CD14-positive monocyte (primary cell): ENCODE measurements at regions not wholly inside any gene's neighbourhood (a gene's known extent, or its start where the extent isn't known, plus 50 kb on each side); places are given as distances from the start of the nearest gene placed in this dataset.

Experiments
- DNase-seq, 3 donors: peaks; one replicate each; pipeline ENCODE4 v3.0.0-alpha.2; 2011 to 2022
- H2AFZ ChIP-seq: 2 replicates; pipeline ENCODE4 v1.6.0; 2012; ENCODE audit warnings: mild to moderate bottlenecking, low read depth, low read length, inconsistent platforms; ENCODE audit not compliant: insufficient read depth, poor library complexity, severe bottlenecking
- H3K27ac ChIP-seq, 2 donors: 1 replicate in 1 of 2; 2 replicates in 1 of 2; pipeline ENCODE4 v1.5.1; 2012 to 2013; ENCODE audit warnings: low read length in 2 of 2, control low read depth in 1 of 2, inconsistent platforms in 1 of 2, low read depth in 1 of 2, mild to moderate bottlenecking in 1 of 2
- H3K27me3 ChIP-seq, 2 donors: one replicate each; pipeline versions ENCODE4 v1.6.0 to v1.6.1; 2011 to 2013; ENCODE audit warnings: low read length in 2 of 2; ENCODE audit not compliant: control insufficient read depth in 2 of 2, insufficient read depth in 2 of 2
- H3K36me3 ChIP-seq, 2 donors: replicated peaks in 1 of 2; 1 replicate in 1 of 2; 2 replicates in 1 of 2; pipeline versions ENCODE4 v1.5.1 to v1.6.1; 2012 to 2013; ENCODE audit warnings: low read length in 2 of 2, control low read depth in 1 of 2, inconsistent platforms in 1 of 2, mild to moderate bottlenecking in 1 of 2; ENCODE audit not compliant: insufficient read depth in 2 of 2, control insufficient read depth in 1 of 2
- H3K4me1 ChIP-seq, 2 donors: 1 replicate in 1 of 2; 2 replicates in 1 of 2; pipeline versions ENCODE4 v1.5.1 to v1.6.1; 2012 to 2013; ENCODE audit warnings: low read length in 2 of 2, control low read depth in 1 of 2, inconsistent platforms in 1 of 2, mild to moderate bottlenecking in 1 of 2, moderate library complexity in 1 of 2; ENCODE audit not compliant: insufficient read depth in 2 of 2, control insufficient read depth in 1 of 2
- H3K4me2 ChIP-seq: replicated peaks from 2 replicates; pipeline ENCODE3; 2012; ENCODE audit warnings: low read length, moderate library complexity, mild to moderate bottlenecking; ENCODE audit not compliant: poor library complexity, severe bottlenecking; ENCODE audit errors: extremely low read depth
- H3K4me3 ChIP-seq, 3 experiments: fragments of 200-600 bp in 1 of 3; sonication (generic) in 1 of 3; replicated peaks in 1 of 3; 1 replicate in 2 of 3; 2 replicates in 1 of 3; pipeline ENCODE4 v1.5.1; 2011 to 2013; ENCODE audit warnings: low read length in 3 of 3, mild to moderate bottlenecking in 3 of 3, control low read depth in 2 of 3, low read depth in 2 of 3, inconsistent platforms in 1 of 3, moderate library complexity in 1 of 3
- H3K79me2 ChIP-seq: 2 replicates; pipeline ENCODE4 v1.6.0; 2012; ENCODE audit warnings: mild to moderate bottlenecking, control low read depth, inconsistent platforms, low read length, moderate library complexity; ENCODE audit not compliant: insufficient read depth
- H3K9ac ChIP-seq: 2 replicates; pipeline ENCODE4 v1.6.0; 2017; ENCODE audit warnings: low read length, mild to moderate bottlenecking; ENCODE audit not compliant: insufficient read depth, poor library complexity, severe bottlenecking
- H3K9me3 ChIP-seq, 2 donors: replicated peaks in 1 of 2; 1 replicate in 1 of 2; 2 replicates in 1 of 2; pipeline versions ENCODE4 v1.5.1 to v1.6.1; 2012 to 2013; ENCODE audit warnings: low read length in 2 of 2, control low read depth in 1 of 2; ENCODE audit not compliant: control insufficient read depth in 1 of 2, insufficient read depth in 1 of 2
- H4K20me1 ChIP-seq: 2 replicates; pipeline ENCODE4 v1.6.0; 2012; ENCODE audit warnings: mild to moderate bottlenecking, low read length, control low read depth, moderate library complexity; ENCODE audit not compliant: insufficient read depth
- H3K27ac Mint-ChIP-seq, 7 donors: one replicate each; pipeline ENCODE4 v1.8.0; 2020; ENCODE audit warnings: mild to moderate bottlenecking in 7 of 7, mixed read lengths in 7 of 7, moderate library complexity in 6 of 7, inconsistent platforms in 2 of 7
- H3K27me3 Mint-ChIP-seq, 3 donors: one replicate each; pipeline ENCODE4 v1.8.0; 2021 to 2022; ENCODE audit warnings: low read depth in 3 of 3, mild to moderate bottlenecking in 3 of 3, mixed read lengths in 3 of 3, moderate library complexity in 3 of 3, inconsistent platforms in 1 of 3
- H3K36me3 Mint-ChIP-seq, 2 donors: one replicate each; pipeline ENCODE4 v1.8.0; 2020; ENCODE audit warnings: mixed read lengths in 2 of 2, inconsistent platforms in 1 of 2, mild to moderate bottlenecking in 1 of 2
- H3K4me1 Mint-ChIP-seq: one replicate; pipeline ENCODE4 v1.8.0; 2020; ENCODE audit warnings: mild to moderate bottlenecking, mixed read lengths
- H3K4me3 Mint-ChIP-seq, 2 donors: one replicate each; pipeline ENCODE4 v1.8.0; 2020; ENCODE audit warnings: mild to moderate bottlenecking in 2 of 2, mixed read lengths in 2 of 2, moderate library complexity in 1 of 2
- H3K9me3 Mint-ChIP-seq, 7 donors: one replicate each; pipeline ENCODE4 v1.8.0; 2020 to 2022; ENCODE audit warnings: mixed read lengths in 7 of 7, mild to moderate bottlenecking in 6 of 7, moderate library complexity in 6 of 7, inconsistent platforms in 2 of 7
- WGBS: methylation state at CpG from one replicate; pipeline ENCODE4 v1.1.5; 2013; ENCODE audit warnings: missing lambda C conversion rate; ENCODE audit not compliant: insufficient coverage; 5-methylcytosine and 5-hydroxymethylcytosine counted together
- intact Hi-C, 2 donors: fragments of 100-400 bp; cut with micrococcal nuclease; formaldehyde crosslinking; loops; one replicate each; pipeline versions ENCODE4 v1.15.0 to v1.15.1; 2023
- TF ChIP-seq, protein P1 (sequence below): fragments of 200-600 bp; IDR thresholded peaks from one replicate; pipeline ENCODE4 v1.8.0; 2022; ENCODE audit warnings: antibody characterized with exemption, mild to moderate bottlenecking

DNA sequence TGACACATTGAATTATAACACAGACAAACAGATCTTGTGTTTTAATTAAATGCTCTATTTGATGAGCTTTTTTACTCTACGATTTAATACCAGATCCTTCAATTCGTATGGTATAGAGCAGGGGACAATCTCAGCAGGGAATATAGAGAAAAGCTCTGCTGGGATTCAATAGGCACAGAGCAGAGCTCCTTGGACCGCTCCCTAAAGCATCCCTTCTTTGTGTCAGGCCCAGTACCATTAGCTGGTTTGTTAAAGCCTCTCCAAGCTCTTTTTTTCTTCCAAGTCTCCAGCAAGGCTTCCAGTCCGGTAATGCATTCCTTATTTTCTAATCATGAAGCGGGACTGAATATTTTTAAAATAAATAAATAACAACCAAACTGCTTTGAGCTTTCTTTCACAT, 466.0 kb downstream of the NR4A2 start:
- no peak overlapping the region for H3K4me3 ChIP-seq
- WGBS: 83% methylated on average over 1 of the region's 5 CpGs
- H3K9ac ChIP-seq: no peak overlapping the region
- H3K27ac ChIP-seq: no peak overlapping the region
- intact Hi-C loops: no loop called here
- no peaks in the 10 kb centered on the region for H3K4me1 Mint-ChIP-seq
- H3K4me3 Mint-ChIP-seq: no peak overlapping the region
- no peaks in the 10 kb centered on the region for H3K36me3 Mint-ChIP-seq
- H4K20me1 ChIP-seq: no peaks in the 10 kb centered on the region
- H2AFZ ChIP-seq: no peak overlapping the region
- H3K36me3 ChIP-seq: no peaks in the 10 kb centered on the region
- TF ChIP-seq, protein P1, sequence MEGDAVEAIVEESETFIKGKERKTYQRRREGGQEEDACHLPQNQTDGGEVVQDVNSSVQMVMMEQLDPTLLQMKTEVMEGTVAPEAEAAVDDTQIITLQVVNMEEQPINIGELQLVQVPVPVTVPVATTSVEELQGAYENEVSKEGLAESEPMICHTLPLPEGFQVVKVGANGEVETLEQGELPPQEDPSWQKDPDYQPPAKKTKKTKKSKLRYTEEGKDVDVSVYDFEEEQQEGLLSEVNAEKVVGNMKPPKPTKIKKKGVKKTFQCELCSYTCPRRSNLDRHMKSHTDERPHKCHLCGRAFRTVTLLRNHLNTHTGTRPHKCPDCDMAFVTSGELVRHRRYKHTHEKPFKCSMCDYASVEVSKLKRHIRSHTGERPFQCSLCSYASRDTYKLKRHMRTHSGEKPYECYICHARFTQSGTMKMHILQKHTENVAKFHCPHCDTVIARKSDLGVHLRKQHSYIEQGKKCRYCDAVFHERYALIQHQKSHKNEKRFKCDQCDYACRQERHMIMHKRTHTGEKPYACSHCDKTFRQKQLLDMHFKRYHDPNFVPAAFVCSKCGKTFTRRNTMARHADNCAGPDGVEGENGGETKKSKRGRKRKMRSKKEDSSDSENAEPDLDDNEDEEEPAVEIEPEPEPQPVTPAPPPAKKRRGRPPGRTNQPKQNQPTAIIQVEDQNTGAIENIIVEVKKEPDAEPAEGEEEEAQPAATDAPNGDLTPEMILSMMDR: no peak
- H3K9me3 ChIP-seq: no peaks in the 10 kb centered on the region
- H3K4me2 ChIP-seq: no peak overlapping the region
- H3K9me3 Mint-ChIP-seq: no peaks in the 10 kb centered on the region
- no peaks in the 10 kb centered on the region for H3K27me3 Mint-ChIP-seq
- no peak for DNase-seq
- H3K27me3 ChIP-seq: no peaks in the 10 kb centered on the region
- no peaks in the 10 kb centered on the region for H3K79me2 ChIP-seq
- no peaks in the 10 kb centered on the region for H3K4me1 ChIP-seq
- no peak overlapping the region for H3K27ac Mint-ChIP-seq

DNA sequence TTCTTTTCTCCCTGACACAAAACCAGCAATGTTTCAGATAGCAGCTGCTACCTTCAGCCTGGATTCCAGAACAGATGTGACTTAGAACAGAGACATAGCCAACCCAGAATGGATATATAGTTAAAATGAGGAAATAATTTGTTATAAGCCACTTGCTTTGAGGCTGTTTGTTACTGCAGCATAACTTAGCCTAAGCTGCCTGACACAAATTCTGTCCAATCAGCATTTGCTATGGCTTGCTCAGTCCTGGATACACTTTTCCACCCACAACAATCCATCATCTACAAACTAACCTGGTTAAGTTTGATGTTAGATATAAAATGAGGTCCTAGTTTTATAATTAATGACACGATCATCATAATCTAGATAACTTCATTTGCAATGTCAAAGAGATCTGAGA, 480.4 kb downstream of the NR4A2 start:
- no peaks in the 10 kb centered on the region for H3K79me2 ChIP-seq
- H3K36me3 Mint-ChIP-seq: no peaks in the 10 kb centered on the region
- H2AFZ ChIP-seq: no peak overlapping the region
- WGBS: no CpG with 5 or more reads among the region's 1 CpG
- H3K27ac ChIP-seq: no peak overlapping the region
- H3K4me1 ChIP-seq: no peaks in the 10 kb centered on the region
- H3K4me2 ChIP-seq: no peak overlapping the region
- TF ChIP-seq, protein P1: no peak
- H4K20me1 ChIP-seq: no peaks in the 10 kb centered on the region
- intact Hi-C loops: no loop called here
- H3K4me3 ChIP-seq: no peak overlapping the region
- H3K36me3 ChIP-seq: no peaks in the 10 kb centered on the region
- no peaks in the 10 kb centered on the region for H3K27me3 Mint-ChIP-seq
- no peak overlapping the region for H3K9ac ChIP-seq
- H3K4me3 Mint-ChIP-seq: no peak overlapping the region
- no peak overlapping the region for H3K27ac Mint-ChIP-seq
- no peaks in the 10 kb centered on the region for H3K9me3 ChIP-seq
- peaks cover 0 to 3% (median 1%) of the 10 kb centered on the region in 7 donors for H3K9me3 Mint-ChIP-seq
- no peaks in the 10 kb centered on the region for H3K27me3 ChIP-seq
- no peaks in the 10 kb centered on the region for H3K4me1 Mint-ChIP-seq
- DNase-seq: no peak
